Glutamatergic neuron (in vitro differentiated cells): ENCODE measurements at regions not wholly inside any gene's neighbourhood (a gene's known extent, or its start where the extent isn't known, plus 50 kb on each side); places are given as distances from the start of the nearest gene placed in this dataset.

Experiments
- DNase-seq: peaks from one replicate; pipeline ENCODE4 v3.0.0; 2022
- H3K27ac Mint-ChIP-seq: one replicate; pipeline ENCODE4 v1.8.0; 2020; ENCODE audit warnings: mild to moderate bottlenecking, mixed read lengths, inconsistent platforms; ENCODE audit not compliant: unreplicated experiment
- H3K27me3 Mint-ChIP-seq: one replicate; pipeline ENCODE4 v1.8.0; 2020; ENCODE audit warnings: mild to moderate bottlenecking, moderate library complexity, mixed read lengths, inconsistent platforms; ENCODE audit not compliant: unreplicated experiment
- H3K36me3 Mint-ChIP-seq: one replicate; pipeline ENCODE4 v1.8.0; 2020; ENCODE audit warnings: mild to moderate bottlenecking, mixed read lengths, inconsistent platforms; ENCODE audit not compliant: unreplicated experiment
- H3K4me1 Mint-ChIP-seq: one replicate; pipeline ENCODE4 v1.8.0; 2020; ENCODE audit warnings: mild to moderate bottlenecking, low read depth, mixed read lengths, inconsistent platforms; ENCODE audit not compliant: unreplicated experiment
- H3K4me3 Mint-ChIP-seq: one replicate; pipeline ENCODE4 v1.8.0; 2020; ENCODE audit warnings: mild to moderate bottlenecking, mixed read lengths, inconsistent platforms; ENCODE audit not compliant: unreplicated experiment
- H3K9me3 Mint-ChIP-seq: one replicate; pipeline ENCODE4 v1.8.0; 2020; ENCODE audit warnings: mild to moderate bottlenecking, moderate library complexity, mixed read lengths, inconsistent platforms; ENCODE audit not compliant: unreplicated experiment
- CTCF ChIP-seq: fragments of 200-600 bp; sonication (generic); IDR thresholded peaks from one replicate; pipeline ENCODE4 v1.5.0; 2021; ENCODE audit not compliant: partially characterized antibody, unreplicated experiment

- no peak for TF ChIP-seq CTCF
- Mint-ChIP-seq H3K4me1 (no peaks in the 10 kb centered on the region), H3K4me3 (no peak overlapping the region), H3K27ac (no peak overlapping the region), H3K9me3 (no peaks in the 10 kb centered on the region), H3K27me3 (peaks cover 2% of the 10 kb centered on the region), H3K36me3 (no peaks in the 10 kb centered on the region)
- DNase-seq, result no peak
These were observed 299.3 kb downstream of the FBXW7 start for GRCh38 chr4:152236519-152237056.

- Mint-ChIP-seq H3K9me3 (no peaks in the 10 kb centered on the region), H3K4me3 (no peak overlapping the region), H3K36me3 (no peaks in the 10 kb centered on the region), H3K27ac (no peak overlapping the region), H3K4me1 (no peaks in the 10 kb centered on the region), H3K27me3 (peaks cover 2% of the 10 kb centered on the region)
- DNase-seq, result no peak
- no peak for TF ChIP-seq CTCF
These were observed 300.2 kb downstream of the FBXW7 start for GRCh38 chr4:152235718-152236117.

GRCh38 chr4:152234571-152234970 lies 301.3 kb downstream of the FBXW7 start:
- no peak for DNase-seq
- peaks cover 2% of the 10 kb centered on the region for H3K27me3 Mint-ChIP-seq
- H3K27ac Mint-ChIP-seq, result no peak overlapping the region
- no peak overlapping the region for H3K4me3 Mint-ChIP-seq
- H3K9me3 Mint-ChIP-seq, result no peaks in the 10 kb centered on the region
- no peaks in the 10 kb centered on the region for H3K36me3 Mint-ChIP-seq
- no peaks in the 10 kb centered on the region for H3K4me1 Mint-ChIP-seq
- no peak for TF ChIP-seq CTCF

- Mint-ChIP-seq H3K9me3 (peaks cover 2% of the 10 kb centered on the region), H3K36me3 (no peaks in the 10 kb centered on the region), H3K4me3 (no peak overlapping the region), H3K27me3 (peaks cover 2% of the 10 kb centered on the region), H3K4me1 (no peaks in the 10 kb centered on the region), H3K27ac (no peak overlapping the region)
- TF ChIP-seq CTCF, result no peak
- no peak for DNase-seq
These were observed 303.6 kb downstream of the FBXW7 start for GRCh38 chr4:152232271-152232670.

- H3K4me1 Mint-ChIP-seq, result peaks cover 2% of the 10 kb centered on the region
- no peak for DNase-seq
- no peaks in the 10 kb centered on the region for H3K36me3 Mint-ChIP-seq
- H3K4me3 Mint-ChIP-seq, result no peak overlapping the region
- peaks cover 3% of the 10 kb centered on the region for H3K9me3 Mint-ChIP-seq
- TF ChIP-seq CTCF, result no peak
- H3K27me3 Mint-ChIP-seq, result peaks cover 3% of the 10 kb centered on the region
- no peak overlapping the region for H3K27ac Mint-ChIP-seq
These were observed 306.1 kb downstream of the FBXW7 start for GRCh38 chr4:152229782-152230289.
